ENCODE measurements at regions not wholly inside any gene's neighbourhood (a gene's known extent, or its start where the extent isn't known, plus 50 kb on each side); places are given as distances from the start of the nearest gene placed in this dataset.
"Not testable (repeated sequence)": the region's sequence is repeated elsewhere in the genome, so short reads cannot be mapped to it uniquely, and the experiment has no call there.

GRCh38 chr7:156384706-156385105, 255.9 kb upstream of the RNF32 start:
- Mint-ChIP-seq H3K27me3 (no peaks in the 10 kb centered on the region), H3K27ac (no peak overlapping the region), H3K36me3 (no peaks in the 10 kb centered on the region), H3K4me3 (no peak overlapping the region), H3K9me3 (no peaks in the 10 kb centered on the region), H3K4me1 (no peaks in the 10 kb centered on the region)
- H3K27me3 ChIP-seq (ENCODE audit: insufficient read depth, low read length, poor library complexity, severe bottlenecking): no peaks in the 10 kb centered on the region
- H3K36me3 ChIP-seq (ENCODE audit: insufficient read depth, low read length): no peaks in the 10 kb centered on the region
- no peak overlapping the region for H3K27ac ChIP-seq (ENCODE audit: low read depth, low read length)
- DNase-seq: no peak
- no peak overlapping the region for H3K4me3 ChIP-seq (ENCODE audit: low read length)
- H3K9me3 ChIP-seq (ENCODE audit: low read length): no peaks in the 10 kb centered on the region
- no peaks in the 10 kb centered on the region for H3K4me1 ChIP-seq (ENCODE audit: insufficient read depth, low read length)
- ChIA-PET CTCF (no interaction called here), POLR2A (no interaction called here)

GRCh38 chr7:156383526-156383925, 257.0 kb upstream of the RNF32 start:
- Histone ChIP-seq H3K36me3 (ENCODE audit: insufficient read depth, low read length) (no peaks in the 10 kb centered on the region), H3K9me3 (ENCODE audit: low read length) (no peaks in the 10 kb centered on the region), H3K4me3 (ENCODE audit: low read length) (no peak overlapping the region), H3K4me1 (ENCODE audit: insufficient read depth, low read length) (no peaks in the 10 kb centered on the region), H3K27ac (ENCODE audit: low read depth, low read length) (no peak overlapping the region), H3K27me3 (ENCODE audit: insufficient read depth, low read length, poor library complexity, severe bottlenecking) (no peaks in the 10 kb centered on the region)
- no peaks in the 10 kb centered on the region for H3K27me3 Mint-ChIP-seq
- no peak overlapping the region for H3K4me3 Mint-ChIP-seq
- no peaks in the 10 kb centered on the region for H3K9me3 Mint-ChIP-seq
- H3K4me1 Mint-ChIP-seq: no peaks in the 10 kb centered on the region
- no peak for DNase-seq
- CTCF ChIA-PET: no interaction called here
- POLR2A ChIA-PET: no interaction called here
- no peaks in the 10 kb centered on the region for H3K36me3 Mint-ChIP-seq
- H3K27ac Mint-ChIP-seq: no peak overlapping the region

- H3K4me1 Mint-ChIP-seq: no peaks in the 10 kb centered on the region
- no peak overlapping the region for H3K4me3 Mint-ChIP-seq
- no peaks in the 10 kb centered on the region for H3K36me3 Mint-ChIP-seq
- no peaks in the 10 kb centered on the region for H3K36me3 ChIP-seq (ENCODE audit: insufficient read depth, low read length)
- no peak overlapping the region for H3K27ac ChIP-seq (ENCODE audit: low read depth, low read length)
- no peaks in the 10 kb centered on the region for H3K9me3 Mint-ChIP-seq
- no peak for DNase-seq
- H3K27me3 Mint-ChIP-seq: peaks cover 5 to 11% of the 10 kb centered on the region in 2 donors
- ChIA-PET POLR2A (no interaction called here), CTCF (no interaction called here)
- H3K27ac Mint-ChIP-seq: no peak overlapping the region
- H3K27me3 ChIP-seq (ENCODE audit: insufficient read depth, low read length, poor library complexity, severe bottlenecking): no peaks in the 10 kb centered on the region
- no peak overlapping the region for H3K4me3 ChIP-seq (ENCODE audit: low read length)
- no peaks in the 10 kb centered on the region for H3K4me1 ChIP-seq (ENCODE audit: insufficient read depth, low read length)
- no peaks in the 10 kb centered on the region for H3K9me3 ChIP-seq (ENCODE audit: low read length)
These were observed 260.3 kb upstream of the RNF32 start for GRCh38 chr7:156380261-156380660.

- Histone ChIP-seq H3K9me3 (ENCODE audit: low read length) (no peaks in the 10 kb centered on the region), H3K27me3 (ENCODE audit: insufficient read depth, low read length, poor library complexity, severe bottlenecking) (no peaks in the 10 kb centered on the region), H3K4me3 (ENCODE audit: low read length) (no peak overlapping the region), H3K4me1 (ENCODE audit: insufficient read depth, low read length) (no peaks in the 10 kb centered on the region), H3K36me3 (ENCODE audit: insufficient read depth, low read length) (no peaks in the 10 kb centered on the region), H3K27ac (ENCODE audit: low read depth, low read length) (no peak overlapping the region)
- H3K27me3 Mint-ChIP-seq: peaks cover 5 to 13% of the 10 kb centered on the region in 2 donors
- DNase-seq: no peak
- no peak overlapping the region for H3K27ac Mint-ChIP-seq
- no peaks in the 10 kb centered on the region for H3K9me3 Mint-ChIP-seq
- no peaks in the 10 kb centered on the region for H3K36me3 Mint-ChIP-seq
- H3K4me3 Mint-ChIP-seq: no peak overlapping the region
- H3K4me1 Mint-ChIP-seq: no peaks in the 10 kb centered on the region
- ChIA-PET POLR2A (no interaction called here), CTCF (no interaction called here)
These were observed 261.1 kb upstream of the RNF32 start for GRCh38 chr7:156379324-156380070.

GRCh38 chr7:156378806-156379205, 261.8 kb upstream of the RNF32 start:
- CTCF ChIA-PET: no interaction called here
- DNase-seq: no peak
- Histone ChIP-seq H3K4me3 (ENCODE audit: low read length) (no peak overlapping the region), H3K9me3 (ENCODE audit: low read length) (no peaks in the 10 kb centered on the region), H3K27ac (ENCODE audit: low read depth, low read length) (no peak overlapping the region), H3K4me1 (ENCODE audit: insufficient read depth, low read length) (no peaks in the 10 kb centered on the region), H3K27me3 (ENCODE audit: insufficient read depth, low read length, poor library complexity, severe bottlenecking) (no peaks in the 10 kb centered on the region), H3K36me3 (ENCODE audit: insufficient read depth, low read length) (no peaks in the 10 kb centered on the region)
- Mint-ChIP-seq H3K27ac (no peak overlapping the region), H3K9me3 (no peaks in the 10 kb centered on the region), H3K36me3 (no peaks in the 10 kb centered on the region), H3K27me3 (peaks cover 5 to 13% of the 10 kb centered on the region in 2 donors), H3K4me1 (no peaks in the 10 kb centered on the region), H3K4me3 (no peak overlapping the region)
- POLR2A ChIA-PET: no interaction called here

DNA sequence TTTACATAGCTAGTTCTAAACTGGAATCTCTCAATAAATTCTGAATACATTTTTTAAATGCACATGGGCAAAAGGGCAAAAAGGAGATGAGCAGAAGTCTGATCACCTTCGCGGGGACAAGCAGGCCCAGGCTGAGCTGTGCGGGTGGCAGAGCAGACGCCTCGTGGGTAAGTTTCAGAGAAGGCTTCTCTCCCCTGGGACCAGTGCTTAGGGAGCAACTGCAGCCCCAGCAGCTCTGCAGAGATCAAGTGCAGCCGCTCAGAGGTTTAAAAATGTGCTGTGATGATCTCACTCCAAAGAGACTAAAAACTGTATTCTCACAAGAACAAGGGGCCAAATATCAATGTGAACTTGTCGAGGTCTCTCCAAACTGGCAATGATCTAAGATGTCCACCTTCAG, 264.3 kb upstream of the RNF32 start:
- no peak overlapping the region for H3K27ac ChIP-seq (ENCODE audit: low read depth, low read length)
- no peaks in the 10 kb centered on the region for H3K4me1 ChIP-seq (ENCODE audit: insufficient read depth, low read length)
- Mint-ChIP-seq H3K4me3 (no peak overlapping the region), H3K4me1 (no peaks in the 10 kb centered on the region), H3K27ac (no peak overlapping the region), H3K27me3 (peaks cover 5 to 13% of the 10 kb centered on the region in 2 donors), H3K9me3 (peaks cover 3 to 7% (median 6%) of the 10 kb centered on the region in 5 donors), H3K36me3 (no peaks in the 10 kb centered on the region)
- H3K27me3 ChIP-seq (ENCODE audit: insufficient read depth, low read length, poor library complexity, severe bottlenecking): no peaks in the 10 kb centered on the region
- no peaks in the 10 kb centered on the region for H3K36me3 ChIP-seq (ENCODE audit: insufficient read depth, low read length)
- no peak for DNase-seq
- ChIA-PET POLR2A (no interaction called here), CTCF (no interaction called here)
- no peak overlapping the region for H3K4me3 ChIP-seq (ENCODE audit: low read length)
- H3K9me3 ChIP-seq (ENCODE audit: low read length): no peaks in the 10 kb centered on the region

GRCh38 chr7:156374335-156374734, 266.2 kb upstream of the RNF32 start:
- peaks cover 3 to 13% (median 6%) of the 10 kb centered on the region in 5 donors for H3K9me3 Mint-ChIP-seq
- no peak overlapping the region for H3K27ac Mint-ChIP-seq
- H3K36me3 ChIP-seq (ENCODE audit: insufficient read depth, low read length): no peaks in the 10 kb centered on the region
- H3K4me3 Mint-ChIP-seq: no peak overlapping the region
- CTCF ChIA-PET: no interaction called here
- H3K4me1 Mint-ChIP-seq: no peaks in the 10 kb centered on the region
- no peak for DNase-seq
- H3K4me3 ChIP-seq (ENCODE audit: low read length): no peak overlapping the region
- H3K36me3 Mint-ChIP-seq: no peaks in the 10 kb centered on the region
- no peaks in the 10 kb centered on the region for H3K27me3 ChIP-seq (ENCODE audit: insufficient read depth, low read length, poor library complexity, severe bottlenecking)
- no peaks in the 10 kb centered on the region for H3K9me3 ChIP-seq (ENCODE audit: low read length)
- POLR2A ChIA-PET: no interaction called here
- H3K4me1 ChIP-seq (ENCODE audit: insufficient read depth, low read length): no peaks in the 10 kb centered on the region
- H3K27ac ChIP-seq (ENCODE audit: low read depth, low read length): no peak overlapping the region
- peaks cover 5 to 13% of the 10 kb centered on the region in 2 donors for H3K27me3 Mint-ChIP-seq

GRCh38 chr7:156369929-156370328, 270.6 kb upstream of the RNF32 start:
- H3K4me1 Mint-ChIP-seq; DNase-seq; H3K4me3 Mint-ChIP-seq; H3K27ac Mint-ChIP-seq; H3K4me1 ChIP-seq (ENCODE audit: insufficient read depth, low read length); H3K4me3 ChIP-seq (ENCODE audit: low read length); H3K27ac ChIP-seq (ENCODE audit: low read depth, low read length); H3K9me3 ChIP-seq (ENCODE audit: low read length); H3K27me3 Mint-ChIP-seq; POLR2A ChIA-PET; CTCF ChIA-PET; H3K36me3 Mint-ChIP-seq; H3K36me3 ChIP-seq (ENCODE audit: insufficient read depth, low read length); H3K27me3 ChIP-seq (ENCODE audit: insufficient read depth, low read length, poor library complexity, severe bottlenecking): not testable (repeated sequence)
- H3K9me3 Mint-ChIP-seq: peaks cover 3 to 13% (median 7%) of the 10 kb centered on the region in 5 donors

Measured in CD8-positive, alpha-beta memory T cell (primary cell).